Kidney tubule cell (primary cell): ENCODE measurements at regions not wholly inside any gene's neighbourhood (a gene's known extent, or its start where the extent isn't known, plus 50 kb on each side); places are given as distances from the start of the nearest gene placed in this dataset.
"Not testable (repeated sequence)": the region's sequence is repeated elsewhere in the genome, so short reads cannot be mapped to it uniquely, and the experiment has no call there.

Source experiments
- DNase-seq: peaks from one replicate; pipeline ENCODE4 v3.0.0-alpha.2; 2018; ENCODE audit warnings: low spot score

- not testable (repeated sequence) for DNase-seq
Measured at GRCh38 chr16:16561532-16561931, 182.6 kb downstream of the NPIPA7 start.

GRCh38 chr16:16563962-16564361, 185.0 kb downstream of the NPIPA7 start:
- DNase-seq: not testable (repeated sequence)

- not testable (repeated sequence) for DNase-seq
Measured at GRCh38 chr16:16565326-16565725, 186.4 kb downstream of the NPIPA7 start.

- not testable (repeated sequence) for DNase-seq
Measured at GRCh38 chr16:16570055-16570454, 191.1 kb downstream of the NPIPA7 start.

GRCh38 chr16:16570874-16571273, 191.9 kb downstream of the NPIPA7 start:
- DNase-seq: not testable (repeated sequence)

- not testable (repeated sequence) for DNase-seq
Measured at GRCh38 chr16:16572130-16572774, 193.3 kb downstream of the NPIPA7 start.

GRCh38 chr16:16577062-16577461, 198.1 kb downstream of the NPIPA7 start:
- DNase-seq: not testable (repeated sequence)

GRCh38 chr16:16578701-16579100, 199.8 kb downstream of the NPIPA7 start:
- DNase-seq: no peak

GRCh38 chr16:16582916-16583315, 204.0 kb downstream of the NPIPA7 start:
- not testable (repeated sequence) for DNase-seq

GRCh38 chr16:16586073-16586651, 207.2 kb downstream of the NPIPA7 start:
- not testable (repeated sequence) for DNase-seq

- not testable (repeated sequence) for DNase-seq
Measured at GRCh38 chr16:16586969-16587368, 208.0 kb downstream of the NPIPA7 start.

- DNase-seq: not testable (repeated sequence)
Measured at GRCh38 chr16:16588436-16588835, 209.5 kb downstream of the NPIPA7 start.

GRCh38 chr16:16590654-16591318, 211.8 kb downstream of the NPIPA7 start:
- DNase-seq: not testable (repeated sequence)

GRCh38 chr16:16593156-16593863, 214.4 kb downstream of the NPIPA7 start:
- not testable (repeated sequence) for DNase-seq

- not testable (repeated sequence) for DNase-seq
Measured at GRCh38 chr16:16595029-16595718, 216.2 kb downstream of the NPIPA7 start.

GRCh38 chr16:16601239-16601638, 222.3 kb downstream of the NPIPA7 start:
- not testable (repeated sequence) for DNase-seq

- DNase-seq: not testable (repeated sequence)
Measured at GRCh38 chr16:16607401-16608082, 228.6 kb downstream of the NPIPA7 start.

GRCh38 chr16:16609627-16610026, 230.7 kb downstream of the NPIPA7 start:
- DNase-seq: not testable (repeated sequence)

GRCh38 chr16:16610389-16610967, 231.5 kb downstream of the NPIPA7 start:
- not testable (repeated sequence) for DNase-seq

GRCh38 chr16:16613212-16613611, 234.3 kb downstream of the NPIPA7 start:
- DNase-seq: not testable (repeated sequence)

GRCh38 chr16:16614484-16614883, 235.5 kb downstream of the NPIPA7 start:
- not testable (repeated sequence) for DNase-seq
